Erythroblast (primary cell): ENCODE measurements at regions not wholly inside any gene's neighbourhood (a gene's known extent, or its start where the extent isn't known, plus 50 kb on each side); places are given as distances from the start of the nearest gene placed in this dataset.

Source experiments
- GATA1 ChIP-seq: IDR thresholded peaks from 2 replicates; pipeline ENCODE4 v1.6.1; 2011; ENCODE audit warnings: low read depth, mild to moderate bottlenecking, control low read depth, low read length, moderate library complexity
- POLR2A ChIP-seq: IDR thresholded peaks from 2 replicates; pipeline ENCODE4 v1.6.1; 2011; ENCODE audit warnings: mild to moderate bottlenecking, low read length

DNA sequence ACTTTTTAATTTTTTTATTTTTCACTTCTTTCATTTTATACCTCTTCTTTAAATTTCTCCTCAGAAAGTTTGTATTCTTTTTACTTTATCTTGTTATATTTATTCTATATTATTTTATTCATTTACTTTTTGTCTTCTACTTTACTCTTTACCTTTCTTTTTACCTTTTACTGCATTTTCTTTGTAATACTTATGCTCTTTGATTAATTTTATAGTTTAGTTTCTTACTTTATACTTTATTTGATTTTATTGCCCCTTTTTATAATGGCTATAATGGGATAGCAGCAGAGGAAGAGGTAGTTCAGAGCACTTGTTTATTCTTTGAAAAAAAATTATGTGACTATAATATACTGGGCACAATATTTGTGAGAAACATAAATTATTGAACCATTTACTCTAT, 542.6 kb upstream of the SPRY2 start:
- TF ChIP-seq POLR2A (no peak), GATA1 (no peak)
